ENCODE measurements at regions not wholly inside any gene's neighbourhood (a gene's known extent, or its start where the extent isn't known, plus 50 kb on each side); places are given as distances from the start of the nearest gene placed in this dataset.

GRCh38 chr2:66240286-66240685 lies 194.6 kb upstream of the MEIS1 start:
- H3K9me3 ChIP-seq (ENCODE audit: severe bottlenecking) = no peaks in the 10 kb centered on the region
- H3K27ac ChIP-seq = no peak overlapping the region
- DNase-seq = no peak
- TF ChIP-seq, protein P1, sequence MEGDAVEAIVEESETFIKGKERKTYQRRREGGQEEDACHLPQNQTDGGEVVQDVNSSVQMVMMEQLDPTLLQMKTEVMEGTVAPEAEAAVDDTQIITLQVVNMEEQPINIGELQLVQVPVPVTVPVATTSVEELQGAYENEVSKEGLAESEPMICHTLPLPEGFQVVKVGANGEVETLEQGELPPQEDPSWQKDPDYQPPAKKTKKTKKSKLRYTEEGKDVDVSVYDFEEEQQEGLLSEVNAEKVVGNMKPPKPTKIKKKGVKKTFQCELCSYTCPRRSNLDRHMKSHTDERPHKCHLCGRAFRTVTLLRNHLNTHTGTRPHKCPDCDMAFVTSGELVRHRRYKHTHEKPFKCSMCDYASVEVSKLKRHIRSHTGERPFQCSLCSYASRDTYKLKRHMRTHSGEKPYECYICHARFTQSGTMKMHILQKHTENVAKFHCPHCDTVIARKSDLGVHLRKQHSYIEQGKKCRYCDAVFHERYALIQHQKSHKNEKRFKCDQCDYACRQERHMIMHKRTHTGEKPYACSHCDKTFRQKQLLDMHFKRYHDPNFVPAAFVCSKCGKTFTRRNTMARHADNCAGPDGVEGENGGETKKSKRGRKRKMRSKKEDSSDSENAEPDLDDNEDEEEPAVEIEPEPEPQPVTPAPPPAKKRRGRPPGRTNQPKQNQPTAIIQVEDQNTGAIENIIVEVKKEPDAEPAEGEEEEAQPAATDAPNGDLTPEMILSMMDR (IDR thresholded peaks at IDR 0.05; ENCODE audit: low read depth, low read length) = no peak
- no peak overlapping the region for H3K4me3 ChIP-seq (ENCODE audit: low read depth, low read length)
- H3K36me3 ChIP-seq = no peaks in the 10 kb centered on the region
- peaks cover 91% of the 10 kb centered on the region for H3K27me3 ChIP-seq (ENCODE audit: insufficient read depth, low read depth, severe bottlenecking)

DNA sequence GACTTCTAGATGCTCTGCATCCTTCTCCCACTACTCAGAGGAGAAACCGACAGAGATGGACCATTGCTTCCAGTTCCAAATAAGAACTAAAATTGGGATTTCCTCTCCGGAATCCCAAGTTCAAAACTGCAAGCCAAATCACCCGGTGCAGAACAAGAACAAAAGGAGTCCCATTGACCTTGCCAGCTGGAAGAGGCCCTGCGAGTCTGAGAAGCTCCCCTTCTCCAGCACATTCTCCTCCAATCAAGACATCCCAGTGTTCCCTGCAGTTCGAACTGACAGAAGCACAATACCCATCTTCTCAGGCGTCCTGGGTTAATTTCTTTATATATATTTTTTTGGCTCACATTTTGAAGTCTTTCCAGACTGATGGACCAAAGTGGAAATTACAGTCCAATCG lies 195.3 kb upstream of the MEIS1 start:
- no peaks in the 10 kb centered on the region for H3K36me3 ChIP-seq
- TF ChIP-seq, protein P1 (IDR thresholded peaks at IDR 0.05; ENCODE audit: low read depth, low read length) = no peak
- H3K9me3 ChIP-seq (ENCODE audit: severe bottlenecking) = no peaks in the 10 kb centered on the region
- peaks cover 97% of the 10 kb centered on the region for H3K27me3 ChIP-seq (ENCODE audit: insufficient read depth, low read depth, severe bottlenecking)
- no peak for DNase-seq
- no peak overlapping the region for H3K27ac ChIP-seq
- no peak overlapping the region for H3K4me3 ChIP-seq (ENCODE audit: low read depth, low read length)

DNA sequence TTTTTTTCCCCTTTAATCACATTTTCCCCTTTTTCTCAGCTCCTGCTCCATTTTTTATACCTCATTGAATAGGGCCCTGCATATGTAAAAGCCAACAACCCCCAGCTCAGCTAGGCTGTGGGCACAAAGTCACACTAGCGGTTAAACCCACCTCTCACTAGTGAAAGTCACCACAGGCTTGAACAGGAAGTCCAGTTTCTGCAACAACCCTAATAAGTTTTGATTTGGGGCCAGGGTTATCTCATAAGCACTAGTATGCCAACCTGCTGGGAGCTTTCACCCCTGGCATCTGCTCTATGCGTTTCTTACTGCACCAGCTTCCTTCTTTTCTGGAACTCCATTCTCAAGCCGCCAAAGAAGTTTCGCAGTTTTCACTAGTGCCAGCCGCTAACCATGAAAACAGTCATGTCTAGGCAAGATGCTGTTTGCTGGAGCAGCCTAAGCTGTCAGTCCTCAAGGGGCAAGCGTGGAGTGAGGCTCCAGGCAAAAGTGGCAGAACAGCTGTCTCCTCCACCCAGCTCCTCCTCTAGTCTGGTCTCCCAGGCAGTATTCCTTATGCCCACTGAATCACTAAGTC lies 197.0 kb upstream of the MEIS1 start:
- Histone ChIP-seq H3K4me3 (ENCODE audit: low read depth, low read length) (no peak overlapping the region), H3K36me3 (no peaks in the 10 kb centered on the region), H3K9me3 (ENCODE audit: severe bottlenecking) (no peaks in the 10 kb centered on the region), H3K27me3 (ENCODE audit: insufficient read depth, low read depth, severe bottlenecking) (peaks cover 99% of the 10 kb centered on the region), H3K27ac (no peak overlapping the region)
- TF ChIP-seq, protein P1 (IDR thresholded peaks at IDR 0.05; ENCODE audit: low read depth, low read length) = no peak
- DNase-seq = no peak

- DNase-seq = no peak
- Histone ChIP-seq H3K36me3 (no peaks in the 10 kb centered on the region), H3K4me3 (ENCODE audit: low read depth, low read length) (no peak overlapping the region), H3K27ac (no peak overlapping the region), H3K9me3 (ENCODE audit: severe bottlenecking) (no peaks in the 10 kb centered on the region), H3K27me3 (ENCODE audit: insufficient read depth, low read depth, severe bottlenecking) (peaks cover 96% of the 10 kb centered on the region)
- TF ChIP-seq, protein P1 (IDR thresholded peaks at IDR 0.05; ENCODE audit: low read depth, low read length) = no peak
Observed at GRCh38 chr2:66236816-66237802, 197.8 kb upstream of the MEIS1 start.

- TF ChIP-seq, protein P1 (IDR thresholded peaks at IDR 0.05; ENCODE audit: low read depth, low read length) = no peak
- H3K9me3 ChIP-seq (ENCODE audit: severe bottlenecking) = no peaks in the 10 kb centered on the region
- no peak overlapping the region for H3K27ac ChIP-seq
- no peak for DNase-seq
- H3K36me3 ChIP-seq = no peaks in the 10 kb centered on the region
- no peak overlapping the region for H3K4me3 ChIP-seq (ENCODE audit: low read depth, low read length)
- peaks cover 96% of the 10 kb centered on the region for H3K27me3 ChIP-seq (ENCODE audit: insufficient read depth, low read depth, severe bottlenecking)
Observed at GRCh38 chr2:66236067-66236685, 198.7 kb upstream of the MEIS1 start.

Data from WERI-Rb-1 (cell line).